WTC11 (cell line): ENCODE measurements at regions not wholly inside any gene's neighbourhood (a gene's known extent, or its start where the extent isn't known, plus 50 kb on each side); places are given as distances from the start of the nearest gene placed in this dataset.

ENCODE experiments used
- ATAC-seq: fragments of 200-7000 bp; cut with Tn5 transposase; 2 replicates; pipeline ENCODE4 v1.10.0; 2021; ENCODE audit warnings: mild to moderate bottlenecking, moderate library complexity
- CTCF ChIA-PET: fragments of 300-600 bp; sonication (Branson Sonifier 250); formaldehyde crosslinking; loops from one replicate; lab custom pipeline; 2021; ENCODE audit warnings: antibody characterized with exemption; lab: Charles Lee
- POLR2A ChIA-PET: fragments of 350-600 bp; sonication (Branson Sonifier 250); formaldehyde crosslinking; loops from one replicate; lab custom pipeline; 2021; ENCODE audit warnings: antibody characterized with exemption; lab: Charles Lee
- DNase-seq: peaks from one replicate; pipeline ENCODE4 v3.0.0; 2021; ENCODE audit warnings: low spot score
- H3K27ac Mint-ChIP-seq: 2 replicates; pipeline ENCODE4 v1.8.0; 2021; ENCODE audit warnings: mixed read lengths
- H3K27me3 Mint-ChIP-seq: 2 replicates; pipeline ENCODE4 v1.8.0; 2021; ENCODE audit warnings: low read depth, mild to moderate bottlenecking, moderate library complexity, mixed read lengths
- H3K36me3 Mint-ChIP-seq: 2 replicates; pipeline ENCODE4 v1.8.0; 2021; ENCODE audit warnings: mixed read lengths
- H3K4me1 Mint-ChIP-seq: 2 replicates; pipeline ENCODE4 v1.8.0; 2022; ENCODE audit warnings: mixed read lengths
- H3K4me3 Mint-ChIP-seq: 2 replicates; pipeline ENCODE4 v1.8.0; 2021; ENCODE audit warnings: mild to moderate bottlenecking, moderate library complexity, mixed read lengths
- H3K9me3 Mint-ChIP-seq: 2 replicates; pipeline ENCODE4 v1.8.0; 2021; ENCODE audit warnings: mixed read lengths
- FOXJ3 ChIP-seq: sonication (generic); formaldehyde crosslinking; IDR thresholded peaks from 2 replicates; pipeline ENCODE4 v1.9.0; 2021; ENCODE audit warnings: missing genetic modification reagents, mild to moderate bottlenecking, borderline replicate concordance
- HMGA2 ChIP-seq: fragments of 250-450 bp; sonication (Bioruptor Pico); IDR thresholded peaks from 2 replicates; pipeline ENCODE4 v1.4.0; 2021; ENCODE audit warnings: mild to moderate bottlenecking, moderate library complexity
- JAZF1 ChIP-seq: fragments of 250-450 bp; sonication (Bioruptor Pico); IDR thresholded peaks from 2 replicates; pipeline ENCODE4 v1.9.0; 2021; ENCODE audit warnings: moderate library complexity, mild to moderate bottlenecking, inconsistent platforms
- MYBL2 ChIP-seq: sonication (generic); formaldehyde crosslinking; IDR thresholded peaks from 2 replicates; pipeline ENCODE4 v1.8.1; 2023; ENCODE audit warnings: mild to moderate bottlenecking, moderate library complexity, missing genetic modification reagents
- NFE2L1 ChIP-seq: sonication (generic); formaldehyde crosslinking; IDR thresholded peaks from 2 replicates; pipeline ENCODE4 v1.8.1; 2023; ENCODE audit warnings: missing genetic modification reagents
- NR2C2 ChIP-seq: sonication (generic); formaldehyde crosslinking; IDR thresholded peaks from 2 replicates; pipeline ENCODE4 v1.8.0; 2022; ENCODE audit warnings: mild to moderate bottlenecking, missing genetic modification reagents
- OVOL2 ChIP-seq: fragments of 250-450 bp; sonication (Bioruptor Pico); IDR thresholded peaks from 2 replicates; pipeline ENCODE4 v1.9.0; 2021; ENCODE audit warnings: mild to moderate bottlenecking, borderline replicate concordance
- TF ChIP-seq, protein P1 (sequence below): sonication (generic); formaldehyde crosslinking; conservative IDR thresholded peaks from 2 replicates; pipeline ENCODE4 v1.8.1; 2023; ENCODE audit warnings: mild to moderate bottlenecking, low read depth, missing genetic modification reagents, moderate library complexity
- TF ChIP-seq, protein P2 (sequence below): sonication (generic); formaldehyde crosslinking; IDR thresholded peaks from 2 replicates; pipeline ENCODE4 v1.8.1; 2023; ENCODE audit warnings: mild to moderate bottlenecking, missing genetic modification reagents, moderate library complexity
- TF ChIP-seq, protein P3 (sequence below): sonication (generic); formaldehyde crosslinking; IDR thresholded peaks from 2 replicates; pipeline ENCODE4 v1.8.1; 2023; ENCODE audit warnings: mild to moderate bottlenecking, missing genetic modification reagents
- TF ChIP-seq, protein P4 (sequence below): sonication (generic); formaldehyde crosslinking; IDR thresholded peaks from 2 replicates; pipeline ENCODE4 v1.8.0; 2023; ENCODE audit warnings: mild to moderate bottlenecking, missing genetic modification reagents
- TF ChIP-seq, protein P5 (sequence below): fragments of 250-450 bp; sonication (Bioruptor Pico); IDR thresholded peaks from 2 replicates; pipeline ENCODE4 v1.9.0; 2021; ENCODE audit warnings: mild to moderate bottlenecking, borderline replicate concordance
- TF ChIP-seq, protein P6 (sequence below): sonication (generic); formaldehyde crosslinking; IDR thresholded peaks from 2 replicates; pipeline ENCODE4 v1.8.1; 2022; ENCODE audit warnings: low read depth, mild to moderate bottlenecking, moderate library complexity, missing genetic modification reagents, borderline replicate concordance

DNA sequence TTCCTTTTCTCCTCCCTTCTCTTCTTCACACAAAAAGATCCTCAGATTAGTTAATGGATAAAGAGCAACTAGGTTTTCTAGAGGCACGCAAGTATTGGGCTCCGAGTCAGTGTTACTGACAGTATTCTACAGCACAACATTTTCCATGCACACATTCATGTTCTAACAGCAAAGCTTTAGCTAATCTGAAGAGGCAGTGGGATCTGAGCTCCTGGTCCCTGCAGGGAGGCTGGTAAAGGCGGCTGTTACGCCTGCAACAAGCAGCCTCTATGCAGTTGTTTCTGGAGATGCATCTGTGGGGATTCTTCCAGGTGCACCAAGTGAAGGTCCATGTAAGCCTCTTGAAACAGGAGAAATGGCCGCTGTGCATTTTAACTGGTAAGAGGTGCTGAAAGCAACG, 143.8 kb downstream of the EFNB2 start:
- H3K27me3 Mint-ChIP-seq, result peaks cover 2% of the 10 kb centered on the region
- TF ChIP-seq, protein P1, sequence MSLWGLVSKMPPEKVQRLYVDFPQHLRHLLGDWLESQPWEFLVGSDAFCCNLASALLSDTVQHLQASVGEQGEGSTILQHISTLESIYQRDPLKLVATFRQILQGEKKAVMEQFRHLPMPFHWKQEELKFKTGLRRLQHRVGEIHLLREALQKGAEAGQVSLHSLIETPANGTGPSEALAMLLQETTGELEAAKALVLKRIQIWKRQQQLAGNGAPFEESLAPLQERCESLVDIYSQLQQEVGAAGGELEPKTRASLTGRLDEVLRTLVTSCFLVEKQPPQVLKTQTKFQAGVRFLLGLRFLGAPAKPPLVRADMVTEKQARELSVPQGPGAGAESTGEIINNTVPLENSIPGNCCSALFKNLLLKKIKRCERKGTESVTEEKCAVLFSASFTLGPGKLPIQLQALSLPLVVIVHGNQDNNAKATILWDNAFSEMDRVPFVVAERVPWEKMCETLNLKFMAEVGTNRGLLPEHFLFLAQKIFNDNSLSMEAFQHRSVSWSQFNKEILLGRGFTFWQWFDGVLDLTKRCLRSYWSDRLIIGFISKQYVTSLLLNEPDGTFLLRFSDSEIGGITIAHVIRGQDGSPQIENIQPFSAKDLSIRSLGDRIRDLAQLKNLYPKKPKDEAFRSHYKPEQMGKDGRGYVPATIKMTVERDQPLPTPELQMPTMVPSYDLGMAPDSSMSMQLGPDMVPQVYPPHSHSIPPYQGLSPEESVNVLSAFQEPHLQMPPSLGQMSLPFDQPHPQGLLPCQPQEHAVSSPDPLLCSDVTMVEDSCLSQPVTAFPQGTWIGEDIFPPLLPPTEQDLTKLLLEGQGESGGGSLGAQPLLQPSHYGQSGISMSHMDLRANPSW (CRISPR knock-in tag), result no peak
- TF ChIP-seq, protein P2, sequence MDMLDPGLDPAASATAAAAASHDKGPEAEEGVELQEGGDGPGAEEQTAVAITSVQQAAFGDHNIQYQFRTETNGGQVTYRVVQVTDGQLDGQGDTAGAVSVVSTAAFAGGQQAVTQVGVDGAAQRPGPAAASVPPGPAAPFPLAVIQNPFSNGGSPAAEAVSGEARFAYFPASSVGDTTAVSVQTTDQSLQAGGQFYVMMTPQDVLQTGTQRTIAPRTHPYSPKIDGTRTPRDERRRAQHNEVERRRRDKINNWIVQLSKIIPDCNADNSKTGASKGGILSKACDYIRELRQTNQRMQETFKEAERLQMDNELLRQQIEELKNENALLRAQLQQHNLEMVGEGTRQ (CRISPR knock-in tag), result no peak
- TF ChIP-seq HMGA2 (CRISPR knock-in tag), result no peak
- TF ChIP-seq OVOL2 (CRISPR knock-in tag), result no peak
- TF ChIP-seq FOXJ3 (CRISPR knock-in tag), result no peak
- no peak for TF ChIP-seq JAZF1 (CRISPR knock-in tag)
- no peak for TF ChIP-seq NFE2L1 (CRISPR knock-in tag)
- TF ChIP-seq, protein P3, sequence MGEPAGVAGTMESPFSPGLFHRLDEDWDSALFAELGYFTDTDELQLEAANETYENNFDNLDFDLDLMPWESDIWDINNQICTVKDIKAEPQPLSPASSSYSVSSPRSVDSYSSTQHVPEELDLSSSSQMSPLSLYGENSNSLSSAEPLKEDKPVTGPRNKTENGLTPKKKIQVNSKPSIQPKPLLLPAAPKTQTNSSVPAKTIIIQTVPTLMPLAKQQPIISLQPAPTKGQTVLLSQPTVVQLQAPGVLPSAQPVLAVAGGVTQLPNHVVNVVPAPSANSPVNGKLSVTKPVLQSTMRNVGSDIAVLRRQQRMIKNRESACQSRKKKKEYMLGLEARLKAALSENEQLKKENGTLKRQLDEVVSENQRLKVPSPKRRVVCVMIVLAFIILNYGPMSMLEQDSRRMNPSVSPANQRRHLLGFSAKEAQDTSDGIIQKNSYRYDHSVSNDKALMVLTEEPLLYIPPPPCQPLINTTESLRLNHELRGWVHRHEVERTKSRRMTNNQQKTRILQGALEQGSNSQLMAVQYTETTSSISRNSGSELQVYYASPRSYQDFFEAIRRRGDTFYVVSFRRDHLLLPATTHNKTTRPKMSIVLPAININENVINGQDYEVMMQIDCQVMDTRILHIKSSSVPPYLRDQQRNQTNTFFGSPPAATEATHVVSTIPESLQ (CRISPR knock-in tag), result no peak
- TF ChIP-seq, protein P4, sequence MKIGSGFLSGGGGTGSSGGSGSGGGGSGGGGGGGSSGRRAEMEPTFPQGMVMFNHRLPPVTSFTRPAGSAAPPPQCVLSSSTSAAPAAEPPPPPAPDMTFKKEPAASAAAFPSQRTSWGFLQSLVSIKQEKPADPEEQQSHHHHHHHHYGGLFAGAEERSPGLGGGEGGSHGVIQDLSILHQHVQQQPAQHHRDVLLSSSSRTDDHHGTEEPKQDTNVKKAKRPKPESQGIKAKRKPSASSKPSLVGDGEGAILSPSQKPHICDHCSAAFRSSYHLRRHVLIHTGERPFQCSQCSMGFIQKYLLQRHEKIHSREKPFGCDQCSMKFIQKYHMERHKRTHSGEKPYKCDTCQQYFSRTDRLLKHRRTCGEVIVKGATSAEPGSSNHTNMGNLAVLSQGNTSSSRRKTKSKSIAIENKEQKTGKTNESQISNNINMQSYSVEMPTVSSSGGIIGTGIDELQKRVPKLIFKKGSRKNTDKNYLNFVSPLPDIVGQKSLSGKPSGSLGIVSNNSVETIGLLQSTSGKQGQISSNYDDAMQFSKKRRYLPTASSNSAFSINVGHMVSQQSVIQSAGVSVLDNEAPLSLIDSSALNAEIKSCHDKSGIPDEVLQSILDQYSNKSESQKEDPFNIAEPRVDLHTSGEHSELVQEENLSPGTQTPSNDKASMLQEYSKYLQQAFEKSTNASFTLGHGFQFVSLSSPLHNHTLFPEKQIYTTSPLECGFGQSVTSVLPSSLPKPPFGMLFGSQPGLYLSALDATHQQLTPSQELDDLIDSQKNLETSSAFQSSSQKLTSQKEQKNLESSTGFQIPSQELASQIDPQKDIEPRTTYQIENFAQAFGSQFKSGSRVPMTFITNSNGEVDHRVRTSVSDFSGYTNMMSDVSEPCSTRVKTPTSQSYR (CRISPR knock-in tag), result no peak
- TF ChIP-seq, protein P5, sequence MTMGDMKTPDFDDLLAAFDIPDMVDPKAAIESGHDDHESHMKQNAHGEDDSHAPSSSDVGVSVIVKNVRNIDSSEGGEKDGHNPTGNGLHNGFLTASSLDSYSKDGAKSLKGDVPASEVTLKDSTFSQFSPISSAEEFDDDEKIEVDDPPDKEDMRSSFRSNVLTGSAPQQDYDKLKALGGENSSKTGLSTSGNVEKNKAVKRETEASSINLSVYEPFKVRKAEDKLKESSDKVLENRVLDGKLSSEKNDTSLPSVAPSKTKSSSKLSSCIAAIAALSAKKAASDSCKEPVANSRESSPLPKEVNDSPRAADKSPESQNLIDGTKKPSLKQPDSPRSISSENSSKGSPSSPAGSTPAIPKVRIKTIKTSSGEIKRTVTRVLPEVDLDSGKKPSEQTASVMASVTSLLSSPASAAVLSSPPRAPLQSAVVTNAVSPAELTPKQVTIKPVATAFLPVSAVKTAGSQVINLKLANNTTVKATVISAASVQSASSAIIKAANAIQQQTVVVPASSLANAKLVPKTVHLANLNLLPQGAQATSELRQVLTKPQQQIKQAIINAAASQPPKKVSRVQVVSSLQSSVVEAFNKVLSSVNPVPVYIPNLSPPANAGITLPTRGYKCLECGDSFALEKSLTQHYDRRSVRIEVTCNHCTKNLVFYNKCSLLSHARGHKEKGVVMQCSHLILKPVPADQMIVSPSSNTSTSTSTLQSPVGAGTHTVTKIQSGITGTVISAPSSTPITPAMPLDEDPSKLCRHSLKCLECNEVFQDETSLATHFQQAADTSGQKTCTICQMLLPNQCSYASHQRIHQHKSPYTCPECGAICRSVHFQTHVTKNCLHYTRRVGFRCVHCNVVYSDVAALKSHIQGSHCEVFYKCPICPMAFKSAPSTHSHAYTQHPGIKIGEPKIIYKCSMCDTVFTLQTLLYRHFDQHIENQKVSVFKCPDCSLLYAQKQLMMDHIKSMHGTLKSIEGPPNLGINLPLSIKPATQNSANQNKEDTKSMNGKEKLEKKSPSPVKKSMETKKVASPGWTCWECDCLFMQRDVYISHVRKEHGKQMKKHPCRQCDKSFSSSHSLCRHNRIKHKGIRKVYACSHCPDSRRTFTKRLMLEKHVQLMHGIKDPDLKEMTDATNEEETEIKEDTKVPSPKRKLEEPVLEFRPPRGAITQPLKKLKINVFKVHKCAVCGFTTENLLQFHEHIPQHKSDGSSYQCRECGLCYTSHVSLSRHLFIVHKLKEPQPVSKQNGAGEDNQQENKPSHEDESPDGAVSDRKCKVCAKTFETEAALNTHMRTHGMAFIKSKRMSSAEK (CRISPR knock-in tag), result no peak
- TF ChIP-seq, protein P6, sequence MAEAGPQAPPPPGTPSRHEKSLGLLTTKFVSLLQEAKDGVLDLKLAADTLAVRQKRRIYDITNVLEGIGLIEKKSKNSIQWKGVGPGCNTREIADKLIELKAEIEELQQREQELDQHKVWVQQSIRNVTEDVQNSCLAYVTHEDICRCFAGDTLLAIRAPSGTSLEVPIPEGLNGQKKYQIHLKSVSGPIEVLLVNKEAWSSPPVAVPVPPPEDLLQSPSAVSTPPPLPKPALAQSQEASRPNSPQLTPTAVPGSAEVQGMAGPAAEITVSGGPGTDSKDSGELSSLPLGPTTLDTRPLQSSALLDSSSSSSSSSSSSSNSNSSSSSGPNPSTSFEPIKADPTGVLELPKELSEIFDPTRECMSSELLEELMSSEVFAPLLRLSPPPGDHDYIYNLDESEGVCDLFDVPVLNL, result no peak
- TF ChIP-seq MYBL2 (CRISPR knock-in tag), result no peak
- no peak for TF ChIP-seq NR2C2 (CRISPR knock-in tag)
- no peak for ATAC-seq
- DNase-seq, result no peak
- no peak overlapping the region for H3K4me3 Mint-ChIP-seq
- ChIA-PET CTCF (no interaction called here), POLR2A (no interaction called here)
- H3K4me1 Mint-ChIP-seq, result peaks cover 19% of the 10 kb centered on the region
- H3K27ac Mint-ChIP-seq, result no peak overlapping the region
- peaks cover 3% of the 10 kb centered on the region; the same call in 1 of the 2 replicates for H3K36me3 Mint-ChIP-seq
- H3K9me3 Mint-ChIP-seq, result peaks cover 17% of the 10 kb centered on the region
